B cell (primary cell): ENCODE measurements at regions not wholly inside any gene's neighbourhood (a gene's known extent, or its start where the extent isn't known, plus 50 kb on each side); places are given as distances from the start of the nearest gene placed in this dataset.

Experiments used
- ATAC-seq: fragments of 200-7000 bp; cut with Tn5 transposase; one replicate; pipeline ENCODE4 v1.10.0; 2021; ENCODE audit warnings: low read depth, mild to moderate bottlenecking, moderate number of reproducible peaks, moderate library complexity
- CTCF ChIA-PET: fragments of 350-600 bp; sonication (Branson Sonifier 250); formaldehyde crosslinking; loops from one replicate; lab custom pipeline; 2021; ENCODE audit warnings: antibody characterized with exemption, inconsistent platforms; lab: Charles Lee
- POLR2A ChIA-PET: fragments of 350-600 bp; sonication (Branson Sonifier 250); formaldehyde crosslinking; loops from one replicate; lab custom pipeline; 2021; ENCODE audit warnings: antibody characterized with exemption; lab: Charles Lee
- DNase-seq: peaks from one replicate; pipeline ENCODE4 v3.0.0; 2013
- H2AFZ ChIP-seq: 2 replicates; pipeline ENCODE4 v1.6.1; 2012; ENCODE audit warnings: mild to moderate bottlenecking, low read depth, low read length; ENCODE audit not compliant: insufficient read depth, poor library complexity, severe bottlenecking
- H3K27ac ChIP-seq, 2 donors: 1 replicate in 1 of 2; 2 replicates in 1 of 2; pipeline ENCODE4 v1.5.1; 2012 to 2013; ENCODE audit warnings: low read length in 2 of 2, mild to moderate bottlenecking in 2 of 2, moderate library complexity in 1 of 2
- H3K27me3 ChIP-seq, 4 experiments: fragments of 200-600 bp in 1 of 4; sonication (generic) in 1 of 4; replicated peaks in 1 of 4; 1 replicate in 2 of 4; 2 replicates in 2 of 4; pipeline versions ENCODE4 v1.6.1 to v1.7.0; 2013 to 2016; ENCODE audit warnings: low read length in 3 of 4, mild to moderate bottlenecking in 2 of 4, mixed read lengths in 1 of 4, moderate library complexity in 1 of 4; ENCODE audit not compliant: insufficient read depth in 4 of 4, control insufficient read depth in 3 of 4; ENCODE audit errors: control extremely low read depth in 1 of 4
- H3K36me3 ChIP-seq, 2 experiments: replicated peaks in 1 of 2; 1 replicate in 1 of 2; 2 replicates in 1 of 2; pipeline versions ENCODE4 v1.6.1 to v1.7.1; 2013; ENCODE audit warnings: low read length in 1 of 2; ENCODE audit not compliant: insufficient read depth in 2 of 2, control insufficient read depth in 1 of 2; ENCODE audit errors: control extremely low read depth in 1 of 2, extremely low read depth in 1 of 2
- H3K4me1 ChIP-seq, 2 donors: fragments of 200-600 bp in 1 of 2; sonication (generic) in 1 of 2; 1 replicate in 1 of 2; 2 replicates in 1 of 2; pipeline versions ENCODE4 v1.5.1 to v1.6.1; 2013 to 2017; ENCODE audit warnings: low read length in 2 of 2; ENCODE audit not compliant: control insufficient read depth in 2 of 2, insufficient read depth in 2 of 2
- H3K4me2 ChIP-seq: replicated peaks from 2 replicates; pipeline ENCODE3; 2012; ENCODE audit warnings: mild to moderate bottlenecking, low read depth, low read length; ENCODE audit not compliant: poor library complexity, severe bottlenecking
- H3K4me3 ChIP-seq, 5 experiments: fragments of 200-600 bp in 1 of 5; sonication (generic) in 1 of 5; 1 replicate in 3 of 5; 2 replicates in 2 of 5; pipeline versions ENCODE4 v1.5.1 to v1.7.0; 2011 to 2016; ENCODE audit warnings: low read length in 4 of 5, mild to moderate bottlenecking in 4 of 5, low read depth in 2 of 5, control low read depth in 1 of 5, moderate library complexity in 1 of 5; ENCODE audit not compliant: insufficient read depth in 1 of 5; ENCODE audit errors: control extremely low read depth in 1 of 5, extremely low read depth in 1 of 5
- H3K79me2 ChIP-seq: fragments of 200-600 bp; sonication (generic); one replicate; pipeline ENCODE4 v1.6.0; 2016; ENCODE audit warnings: low read length; ENCODE audit not compliant: control insufficient read depth, insufficient read depth
- H3K9ac ChIP-seq: fragments of 200-600 bp; sonication (generic); 2 replicates; pipeline ENCODE4 v1.6.1; 2017; ENCODE audit warnings: mild to moderate bottlenecking, low read length, moderate library complexity
- H3K9me3 ChIP-seq, 3 donors: one replicate each; pipeline versions ENCODE4 v1.6.1 to v1.7.1; 2013; ENCODE audit warnings: low read length in 2 of 3; ENCODE audit not compliant: control insufficient read depth in 2 of 3, insufficient read depth in 1 of 3; ENCODE audit errors: control extremely low read depth in 1 of 3
- H4K20me1 ChIP-seq: 2 replicates; pipeline ENCODE4 v1.6.0; 2012; ENCODE audit warnings: mild to moderate bottlenecking, low read length; ENCODE audit not compliant: insufficient read depth, control insufficient read depth, poor library complexity, severe bottlenecking
- H3K27ac Mint-ChIP-seq: one replicate; pipeline ENCODE4 v1.8.0; 2021; ENCODE audit warnings: mixed read lengths
- H3K27me3 Mint-ChIP-seq: one replicate; pipeline ENCODE4 v1.8.0; 2021; ENCODE audit warnings: mixed read lengths
- H3K4me1 Mint-ChIP-seq: one replicate; pipeline ENCODE4 v1.8.0; 2021; ENCODE audit warnings: mixed read lengths
- H3K4me3 Mint-ChIP-seq: one replicate; pipeline ENCODE4 v1.8.0; 2021; ENCODE audit warnings: mixed read lengths
- H3K9me3 Mint-ChIP-seq: one replicate; pipeline ENCODE4 v1.8.0; 2022; ENCODE audit warnings: mixed read lengths; ENCODE audit not compliant: insufficient read depth
- EZH2 ChIP-seq: IDR thresholded peaks from 2 replicates; pipeline ENCODE4 v1.6.1; 2012; ENCODE audit warnings: borderline replicate concordance, low read depth, mild to moderate bottlenecking, moderate library complexity, low read length; ENCODE audit not compliant: insufficient read depth, poor library complexity, severe bottlenecking
- WGBS: methylation state at CpG from one replicate; pipeline ENCODE4 v1.1.5; 2013; ENCODE audit warnings: missing lambda C conversion rate; ENCODE audit not compliant: insufficient coverage; 5-methylcytosine and 5-hydroxymethylcytosine counted together
- intact Hi-C: fragments of 100-400 bp; cut with micrococcal nuclease; formaldehyde crosslinking; loops from one replicate; pipeline ENCODE4 v1.10.0; 2022
- TF ChIP-seq, protein P1 (sequence below): fragments of 200-600 bp; IDR thresholded peaks from one replicate; pipeline ENCODE4 v1.8.0; 2022; ENCODE audit warnings: antibody characterized with exemption, mild to moderate bottlenecking

DNA sequence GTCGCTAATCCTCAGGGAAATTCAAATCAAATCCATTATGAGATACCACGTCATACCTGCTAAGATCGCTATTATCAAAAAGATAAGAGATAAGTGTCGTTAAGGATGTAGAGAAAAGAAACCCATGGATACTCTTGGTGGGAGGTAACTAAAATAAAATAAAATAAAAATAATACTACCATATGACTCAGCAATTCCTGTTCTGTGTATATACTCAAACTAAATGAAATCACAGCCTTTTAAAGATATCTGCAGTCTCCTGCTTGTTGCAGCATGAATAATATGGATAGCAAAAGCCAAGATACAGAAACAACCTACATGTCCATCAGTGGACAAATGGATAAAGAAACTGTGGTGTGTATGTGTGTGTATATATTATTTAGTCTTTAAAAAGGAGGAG lies 105.8 kb upstream of the IL15 start:
- no peak overlapping the region for H3K4me3 Mint-ChIP-seq
- H3K36me3 ChIP-seq: no peaks in the 10 kb centered on the region
- no peak overlapping the region for H3K4me2 ChIP-seq
- POLR2A ChIA-PET: no interaction called here
- no peak overlapping the region for H3K27ac Mint-ChIP-seq
- H3K9me3 Mint-ChIP-seq: peaks cover 4% of the 10 kb centered on the region
- DNase-seq (no peak), ATAC-seq (no peak)
- H2AFZ ChIP-seq: no peak overlapping the region
- H3K4me3 ChIP-seq: no peak overlapping the region
- no peaks in the 10 kb centered on the region for H3K27me3 ChIP-seq
- H3K9me3 ChIP-seq: peaks cover 0 to 4% (median 1%) of the 10 kb centered on the region in 3 donors
- no peaks in the 10 kb centered on the region for H4K20me1 ChIP-seq
- intact Hi-C loops: no loop called here
- H3K27ac ChIP-seq: no peak overlapping the region
- no peak overlapping the region for H3K9ac ChIP-seq
- CTCF ChIA-PET: no interaction called here
- no peaks in the 10 kb centered on the region for H3K4me1 ChIP-seq
- TF ChIP-seq, protein P1, sequence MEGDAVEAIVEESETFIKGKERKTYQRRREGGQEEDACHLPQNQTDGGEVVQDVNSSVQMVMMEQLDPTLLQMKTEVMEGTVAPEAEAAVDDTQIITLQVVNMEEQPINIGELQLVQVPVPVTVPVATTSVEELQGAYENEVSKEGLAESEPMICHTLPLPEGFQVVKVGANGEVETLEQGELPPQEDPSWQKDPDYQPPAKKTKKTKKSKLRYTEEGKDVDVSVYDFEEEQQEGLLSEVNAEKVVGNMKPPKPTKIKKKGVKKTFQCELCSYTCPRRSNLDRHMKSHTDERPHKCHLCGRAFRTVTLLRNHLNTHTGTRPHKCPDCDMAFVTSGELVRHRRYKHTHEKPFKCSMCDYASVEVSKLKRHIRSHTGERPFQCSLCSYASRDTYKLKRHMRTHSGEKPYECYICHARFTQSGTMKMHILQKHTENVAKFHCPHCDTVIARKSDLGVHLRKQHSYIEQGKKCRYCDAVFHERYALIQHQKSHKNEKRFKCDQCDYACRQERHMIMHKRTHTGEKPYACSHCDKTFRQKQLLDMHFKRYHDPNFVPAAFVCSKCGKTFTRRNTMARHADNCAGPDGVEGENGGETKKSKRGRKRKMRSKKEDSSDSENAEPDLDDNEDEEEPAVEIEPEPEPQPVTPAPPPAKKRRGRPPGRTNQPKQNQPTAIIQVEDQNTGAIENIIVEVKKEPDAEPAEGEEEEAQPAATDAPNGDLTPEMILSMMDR: no peak
- WGBS: no CpG with 5 or more reads among the region's 4 CpGs
- H3K79me2 ChIP-seq: no peaks in the 10 kb centered on the region
- no peaks in the 10 kb centered on the region for H3K27me3 Mint-ChIP-seq
- no peaks in the 10 kb centered on the region for H3K4me1 Mint-ChIP-seq

DNA sequence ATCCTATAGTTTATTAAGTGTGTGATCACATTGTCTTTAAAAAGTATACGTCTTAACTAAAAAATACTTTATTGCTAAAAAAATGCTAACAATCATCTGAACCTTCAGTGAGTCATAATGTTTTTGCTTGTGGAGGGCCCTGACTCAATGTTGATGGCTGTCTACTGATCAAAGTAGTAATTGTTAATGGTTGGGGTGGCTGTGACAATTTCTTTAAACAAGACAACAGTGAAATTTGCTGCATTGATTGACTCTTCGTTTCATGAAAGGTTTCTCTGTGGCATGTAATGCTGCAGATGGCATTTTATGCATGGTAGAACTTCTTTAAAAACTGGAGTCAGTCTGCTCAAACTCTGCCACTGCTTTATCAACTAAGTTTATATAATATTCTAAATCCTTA lies 101.4 kb upstream of the IL15 start:
- Histone ChIP-seq H3K9ac (no peak overlapping the region), H3K4me3 (no peak overlapping the region), H3K27ac (no peak overlapping the region), H4K20me1 (no peaks in the 10 kb centered on the region), H3K36me3 (no peaks in the 10 kb centered on the region), H3K4me1 (no peaks in the 10 kb centered on the region), H3K9me3 (peaks cover 0 to 3% (median 0%) of the 10 kb centered on the region in 3 donors), H2AFZ (no peak overlapping the region), H3K79me2 (no peaks in the 10 kb centered on the region), H3K4me2 (no peak overlapping the region), H3K27me3 (no peaks in the 10 kb centered on the region)
- WGBS: no CpG with 5 or more reads among the region's 2 CpGs
- intact Hi-C loops: no loop called here
- ATAC-seq (no peak), DNase-seq (no peak)
- CTCF ChIA-PET: no interaction called here
- Mint-ChIP-seq H3K27me3 (no peaks in the 10 kb centered on the region), H3K9me3 (peaks cover 2% of the 10 kb centered on the region), H3K4me1 (no peaks in the 10 kb centered on the region), H3K27ac (no peak overlapping the region), H3K4me3 (no peak overlapping the region)
- POLR2A ChIA-PET: no interaction called here
- no peak for TF ChIP-seq EZH2
- TF ChIP-seq, protein P1: no peak
